ENCODE measurements at regions not wholly inside any gene's neighbourhood (a gene's known extent, or its start where the extent isn't known, plus 50 kb on each side); places are given as distances from the start of the nearest gene placed in this dataset.

DNA sequence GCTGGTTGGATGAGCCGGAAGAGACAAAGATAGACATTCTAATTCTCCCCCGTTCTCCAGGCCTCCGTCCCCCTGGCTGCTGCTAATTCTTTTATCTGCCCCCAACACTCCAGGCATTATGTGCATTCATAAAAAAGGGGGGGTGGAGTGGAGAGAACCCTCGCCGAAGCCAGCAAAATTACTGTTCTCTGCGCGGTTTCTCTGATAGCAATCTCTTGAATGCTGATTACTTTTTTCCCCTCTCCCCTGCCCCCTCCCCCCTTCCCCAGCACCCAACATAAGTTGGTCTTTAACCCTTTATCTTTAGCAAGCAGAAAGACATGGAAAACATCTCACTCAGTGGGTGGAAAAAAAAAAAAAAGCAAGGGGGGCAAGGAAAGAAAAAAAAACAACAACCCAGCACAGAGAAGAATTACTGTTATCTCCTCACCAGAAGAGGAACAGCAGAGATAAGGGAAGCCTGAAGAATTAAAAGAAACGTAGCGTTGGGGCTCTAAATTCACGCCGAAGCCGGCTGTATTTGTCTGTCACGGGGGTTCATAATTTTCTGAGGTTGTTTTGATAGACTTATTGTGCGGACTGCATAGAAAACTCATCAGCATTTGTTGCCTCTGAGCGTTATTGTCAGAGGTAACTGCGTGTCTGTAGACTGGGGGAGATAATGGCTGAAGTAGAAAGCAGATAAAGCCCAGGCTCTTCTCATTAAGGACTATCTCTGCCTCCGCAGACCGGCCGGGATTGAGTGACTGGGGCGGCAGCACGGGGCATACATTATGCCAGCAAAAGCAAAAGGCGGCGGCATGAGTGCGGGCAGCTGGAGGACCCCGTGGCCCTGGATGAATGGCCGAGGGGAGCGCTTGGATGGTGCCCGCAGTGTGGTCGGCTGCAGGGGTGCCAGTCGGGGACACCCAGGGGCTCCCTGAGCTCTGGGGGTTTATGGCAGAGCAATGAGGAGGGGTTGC, 126.9 kb downstream of the MRM1 start:
- DNase-seq (ENCODE audit: low read depth) = no peak

DNA sequence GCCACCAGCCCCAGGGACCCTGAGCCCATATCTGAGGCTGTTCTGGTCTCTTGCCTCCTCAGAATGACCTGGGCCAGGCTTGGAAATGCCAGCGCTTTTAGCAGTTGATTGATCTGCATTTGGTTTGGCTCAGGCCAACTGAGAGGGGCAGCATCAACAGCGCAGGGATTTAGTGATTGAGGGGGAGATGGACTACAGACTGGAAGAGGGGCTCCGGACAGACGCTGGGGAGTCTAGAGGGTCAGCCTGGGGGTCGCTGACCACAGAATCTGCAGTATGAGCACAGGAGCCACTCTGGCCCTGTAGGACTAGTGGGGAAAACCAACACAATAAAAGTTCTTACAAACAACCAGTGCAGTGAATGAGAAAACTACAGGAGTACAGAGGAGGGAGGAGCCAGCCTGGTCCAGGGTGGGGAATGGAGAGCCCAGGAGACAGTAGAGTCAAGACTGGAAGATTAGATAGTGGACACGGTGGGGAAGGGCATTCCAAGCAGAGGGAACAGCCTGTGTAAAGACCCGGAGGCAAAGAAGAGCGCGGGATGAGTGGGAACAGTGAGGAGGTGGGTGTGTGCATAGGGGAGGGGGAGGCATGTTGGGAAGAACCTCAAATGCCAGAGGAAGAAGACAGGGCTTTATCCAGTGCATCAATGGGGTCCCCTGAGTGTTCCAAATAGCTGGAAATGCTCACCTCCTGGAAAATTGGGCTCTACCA, 128.9 kb downstream of the MRM1 start:
- no peak for DNase-seq (ENCODE audit: low read depth)

DNA sequence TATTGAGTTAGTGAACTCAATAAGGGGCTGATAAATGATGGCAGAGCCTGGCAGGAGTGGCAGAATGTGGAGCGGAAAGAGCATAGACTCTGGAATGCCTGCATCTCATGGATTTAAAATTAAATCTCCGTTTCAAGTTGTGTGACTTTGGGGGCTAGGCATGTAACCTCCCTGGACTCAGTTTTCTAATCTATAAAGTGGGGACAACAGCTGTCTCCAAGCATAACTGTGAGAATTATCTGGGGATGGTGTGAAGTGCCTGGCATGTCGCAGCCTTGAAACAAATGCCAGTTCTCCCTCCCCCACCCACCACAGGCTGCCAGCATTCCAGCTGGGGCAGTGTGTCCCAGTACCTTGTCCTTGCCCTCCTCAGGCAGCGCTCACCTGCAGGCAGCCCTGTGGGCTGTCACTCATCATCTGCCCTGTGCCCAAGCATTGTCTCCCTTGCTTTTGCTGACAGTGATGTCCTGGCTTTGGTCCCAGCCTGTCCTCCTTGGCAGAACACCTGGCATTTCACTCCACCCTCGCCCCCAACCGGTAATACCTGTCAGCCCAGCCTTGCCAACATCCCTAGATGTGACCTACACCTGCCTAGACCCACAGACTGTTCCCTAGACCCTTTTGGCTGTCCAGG, 129.6 kb downstream of the MRM1 start:
- DNase-seq (ENCODE audit: low read depth) = no peak

DNA sequence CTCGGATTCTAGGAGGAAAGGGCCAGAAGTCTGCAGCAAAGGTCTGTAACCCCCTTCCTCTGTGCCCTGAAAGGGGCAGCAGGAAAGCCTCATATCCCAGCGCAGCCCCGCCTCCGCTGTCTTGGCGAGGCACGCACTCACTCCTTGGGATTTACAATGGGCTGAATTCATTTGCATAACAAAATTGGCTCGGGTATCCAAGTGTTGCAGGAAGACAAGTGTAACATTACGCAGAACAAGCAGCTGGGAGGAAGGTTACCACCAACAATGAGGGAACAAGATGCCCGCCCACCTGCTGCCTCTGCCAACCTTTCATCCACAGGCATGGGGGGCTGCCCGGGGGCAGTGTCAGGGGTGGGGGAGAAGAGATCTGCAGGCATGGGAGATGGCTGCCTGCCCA, 130.4 kb downstream of the MRM1 start:
- DNase-seq (ENCODE audit: low read depth) = no peak

DNA sequence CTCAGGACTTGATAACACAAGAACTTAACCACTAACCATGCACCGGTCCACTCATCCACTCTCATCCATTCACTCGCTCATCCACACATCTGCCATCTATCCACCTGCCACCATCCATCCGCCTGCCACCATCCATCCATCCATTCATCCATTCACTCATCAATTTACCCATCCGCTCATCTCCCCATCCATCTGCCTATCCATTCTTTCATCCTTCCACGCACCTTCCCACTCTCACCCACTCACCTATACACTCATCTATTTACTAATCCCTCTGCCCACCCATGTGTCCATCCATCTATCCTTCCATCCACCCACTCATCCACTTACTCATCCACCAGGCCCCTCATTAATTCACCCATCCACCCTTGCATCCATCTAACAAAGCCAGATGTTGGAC, 131.0 kb downstream of the MRM1 start:
- DNase-seq (ENCODE audit: low read depth) = no peak

DNA sequence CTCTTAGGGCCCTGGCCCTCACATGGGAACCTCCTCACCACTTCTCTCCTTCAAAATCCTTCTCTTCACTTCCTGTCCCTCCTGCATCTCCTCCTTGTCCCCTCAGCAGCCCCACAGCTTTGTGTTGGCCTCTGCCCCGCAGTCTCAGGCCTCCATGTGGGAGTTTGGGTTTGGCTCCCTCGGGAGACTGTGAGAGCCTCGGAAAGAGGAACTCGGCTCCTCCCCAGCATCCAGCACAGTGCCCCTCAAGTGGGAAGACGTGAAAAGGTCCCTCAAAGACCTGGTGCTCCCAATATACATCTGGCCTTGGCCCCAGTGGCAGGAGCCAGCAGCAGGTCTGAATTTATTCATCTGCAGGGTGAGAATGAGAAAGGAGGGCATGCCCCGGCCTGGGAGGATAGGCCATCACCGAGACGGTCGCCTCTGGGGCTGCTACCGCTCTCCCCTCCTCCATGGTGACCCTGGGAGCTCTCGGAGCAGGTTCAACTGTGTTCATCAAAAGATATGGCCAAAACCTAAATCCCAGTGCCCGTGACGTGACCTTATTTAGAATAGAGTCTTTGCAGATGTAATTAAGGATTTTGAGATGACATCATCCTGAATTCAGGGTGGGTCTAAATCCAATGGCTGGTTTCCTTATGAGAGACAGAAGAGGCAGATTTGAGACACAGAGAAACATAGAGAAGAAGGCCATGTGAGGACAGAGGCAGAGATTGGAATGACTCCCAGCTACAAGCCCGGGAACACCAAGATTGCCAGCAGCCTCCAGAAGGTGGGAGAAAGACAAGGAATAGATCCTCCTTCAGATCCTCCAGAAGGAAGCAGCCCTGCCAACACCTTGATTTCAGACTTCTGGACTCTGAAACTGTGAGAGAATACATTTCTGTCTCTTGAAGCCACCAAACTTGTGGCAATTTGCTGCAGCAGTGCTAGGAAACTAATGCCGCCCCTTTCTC, 135.1 kb downstream of the MRM1 start:
- DNase-seq (ENCODE audit: low read depth) = no peak

DNA sequence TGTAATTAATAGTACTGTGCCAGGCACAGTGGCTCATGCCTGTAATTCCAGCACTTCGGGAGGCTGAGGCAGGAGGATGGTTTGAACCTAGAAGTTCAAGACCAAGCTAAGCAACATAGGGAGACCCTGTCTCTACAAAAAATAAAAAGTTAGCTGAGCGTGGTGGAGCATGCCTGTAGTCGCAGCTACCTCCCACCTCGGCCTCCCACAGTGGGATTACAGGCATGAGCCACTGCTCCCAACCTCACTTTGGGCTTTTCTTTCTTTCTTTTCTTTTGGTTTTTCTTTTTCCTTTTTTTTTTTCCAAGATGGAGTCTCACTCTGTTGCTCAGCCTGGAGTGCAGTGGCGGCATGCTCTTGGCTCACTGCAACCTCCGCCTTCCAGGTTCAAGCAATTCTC, 137.8 kb downstream of the MRM1 start:
- DNase-seq (ENCODE audit: low read depth) = no peak

DNA sequence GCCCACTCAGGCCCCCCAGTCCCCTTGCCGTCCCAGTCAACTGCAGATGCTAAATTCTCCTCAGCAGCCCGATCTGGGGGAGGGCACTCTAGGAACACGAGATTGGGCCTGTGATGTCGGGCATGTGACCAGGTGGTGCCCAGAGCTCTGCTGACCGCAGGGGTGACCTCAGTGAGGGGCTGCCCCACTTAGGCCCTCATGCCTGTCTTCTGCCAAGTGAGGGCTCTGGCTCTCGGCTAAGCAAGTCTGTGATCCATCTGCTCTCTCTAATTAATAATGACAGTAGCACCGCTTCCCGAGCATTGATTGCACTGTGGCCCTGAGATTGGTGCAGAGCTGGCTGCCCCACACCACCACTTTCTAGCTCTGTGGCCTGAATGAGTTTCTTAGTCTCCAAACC, 138.8 kb downstream of the MRM1 start:
- DNase-seq (ENCODE audit: low read depth) = no peak

DNA sequence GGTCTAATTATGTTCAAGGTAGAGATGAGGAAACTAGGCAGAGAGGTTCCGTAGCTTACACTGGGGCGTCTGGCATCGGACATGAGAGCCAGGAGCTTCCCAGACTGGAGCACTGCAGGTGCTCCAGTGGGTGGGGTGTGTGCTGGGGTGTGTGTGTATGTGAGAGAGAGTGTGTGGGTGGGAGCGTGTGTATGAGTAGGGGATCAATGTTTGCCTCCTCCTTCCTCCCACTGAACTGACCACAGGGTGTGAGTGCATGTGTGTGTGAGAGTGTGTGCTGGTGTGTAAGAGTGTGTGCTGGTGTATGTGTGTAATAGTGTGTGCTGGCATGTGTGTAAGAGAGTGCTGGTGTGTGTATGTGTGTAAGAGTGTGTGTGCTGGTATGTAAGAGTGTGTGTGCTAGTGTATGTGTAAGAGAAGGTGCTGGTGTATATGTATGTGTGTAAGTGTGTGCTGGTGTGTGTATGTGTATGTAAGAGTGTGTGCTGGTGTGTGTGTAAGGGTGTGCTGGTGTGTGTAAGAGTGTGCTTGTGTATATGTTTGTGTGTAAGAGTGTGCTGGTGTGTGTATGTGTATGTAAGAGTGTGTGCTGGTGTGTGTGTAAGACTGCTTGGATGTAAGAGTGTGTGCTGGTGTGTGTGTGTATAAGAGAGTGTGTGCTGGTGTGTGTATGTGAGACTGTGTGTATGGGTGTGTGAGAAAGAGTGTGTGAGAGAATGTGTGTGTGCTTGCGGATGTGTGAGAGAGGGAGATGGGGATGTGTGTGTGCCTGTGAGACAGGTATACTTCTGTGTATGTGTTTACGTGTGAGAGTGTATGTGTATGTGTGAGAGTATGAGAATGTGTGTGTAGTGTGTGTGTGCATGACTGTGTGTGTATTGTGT, 139.9 kb downstream of the MRM1 start:
- no peak for DNase-seq (ENCODE audit: low read depth)

DNA sequence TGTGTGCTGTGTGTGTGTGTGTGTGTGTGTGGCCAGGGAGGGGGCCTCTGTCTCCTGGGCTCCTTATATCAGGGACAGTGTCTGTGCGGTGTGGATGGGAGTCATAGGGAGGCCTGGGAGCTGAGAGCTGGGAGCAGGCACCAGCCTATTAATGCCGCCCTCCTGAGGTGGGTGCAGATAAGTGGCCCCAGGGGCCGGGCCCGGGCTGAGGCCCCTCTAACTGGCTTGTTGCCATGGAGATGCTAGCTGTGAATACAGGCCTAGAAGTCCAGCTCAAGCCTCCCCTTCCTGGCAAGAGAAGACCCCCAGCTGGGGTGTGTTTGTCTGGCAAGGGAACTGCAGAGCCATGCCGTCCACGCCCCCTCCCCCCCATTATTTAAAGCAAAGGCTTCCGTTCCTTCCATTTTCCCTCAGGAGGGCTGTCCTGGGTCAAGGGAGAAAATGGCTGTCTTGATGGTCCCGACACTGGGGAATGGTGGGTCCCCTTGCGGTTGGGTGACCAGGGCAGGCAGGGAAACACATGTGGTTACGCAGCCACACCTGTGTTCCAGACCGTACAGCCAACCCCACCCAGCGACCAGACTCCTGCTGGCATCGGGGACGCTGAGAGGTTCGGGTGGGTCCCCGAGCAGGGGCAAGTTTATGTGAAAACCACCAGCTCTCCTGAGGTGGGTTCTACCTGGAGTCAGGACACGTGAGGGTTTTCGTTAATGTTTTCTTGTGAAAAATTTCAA, 141.1 kb downstream of the MRM1 start:
- DNase-seq (ENCODE audit: low read depth) = no peak

DNA sequence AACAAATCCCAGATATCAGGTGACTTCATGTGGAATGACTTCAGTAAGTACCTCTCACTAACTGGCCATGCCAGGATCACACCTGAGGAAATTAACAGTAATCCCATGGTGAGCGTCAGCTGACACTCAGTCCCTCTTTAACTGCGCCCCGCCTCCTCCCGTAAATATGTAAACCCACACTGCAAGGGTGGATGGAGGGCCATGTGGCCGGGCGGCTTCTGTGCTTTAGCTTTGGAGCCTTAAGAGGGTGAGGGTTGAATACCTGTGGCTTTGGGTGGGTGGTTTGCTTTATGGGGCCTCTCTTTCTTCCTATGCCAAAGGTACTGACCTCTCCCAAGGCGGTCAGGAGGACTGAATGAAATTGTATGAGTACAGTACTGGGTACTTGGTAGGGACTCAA, 141.7 kb downstream of the MRM1 start:
- no peak for DNase-seq (ENCODE audit: low read depth)

DNA sequence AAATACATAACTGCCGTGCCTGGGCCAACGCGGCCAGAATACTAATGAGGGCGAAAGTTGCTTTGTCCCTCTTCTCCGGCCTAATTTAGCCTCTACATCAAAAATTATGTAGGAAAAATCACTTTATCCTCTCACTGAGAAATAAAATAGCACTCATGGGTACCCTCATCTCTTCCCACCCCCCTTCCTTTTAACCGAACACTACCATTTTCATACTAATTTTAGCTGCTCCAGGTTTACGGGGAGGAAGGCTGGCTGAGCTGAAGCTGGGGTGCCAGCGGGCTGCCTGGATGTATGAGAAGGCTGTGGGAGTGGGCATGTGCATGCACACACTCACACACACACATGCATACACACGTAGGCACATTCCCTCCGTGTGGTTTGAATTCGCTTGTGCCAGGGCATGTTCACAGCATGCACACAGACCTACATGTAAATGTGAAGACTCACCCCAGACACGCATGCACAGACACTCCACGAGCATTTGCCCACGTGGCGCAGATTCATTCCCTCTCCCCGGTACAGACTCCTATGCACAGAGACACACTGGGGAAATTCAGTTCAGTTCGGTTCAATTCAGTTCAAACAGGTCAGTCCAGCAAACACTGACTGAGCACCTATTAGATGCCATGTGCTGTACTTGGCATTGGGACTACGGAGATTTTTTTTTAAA, 145.1 kb downstream of the MRM1 start:
- DNase-seq (ENCODE audit: low read depth) = no peak

DNA sequence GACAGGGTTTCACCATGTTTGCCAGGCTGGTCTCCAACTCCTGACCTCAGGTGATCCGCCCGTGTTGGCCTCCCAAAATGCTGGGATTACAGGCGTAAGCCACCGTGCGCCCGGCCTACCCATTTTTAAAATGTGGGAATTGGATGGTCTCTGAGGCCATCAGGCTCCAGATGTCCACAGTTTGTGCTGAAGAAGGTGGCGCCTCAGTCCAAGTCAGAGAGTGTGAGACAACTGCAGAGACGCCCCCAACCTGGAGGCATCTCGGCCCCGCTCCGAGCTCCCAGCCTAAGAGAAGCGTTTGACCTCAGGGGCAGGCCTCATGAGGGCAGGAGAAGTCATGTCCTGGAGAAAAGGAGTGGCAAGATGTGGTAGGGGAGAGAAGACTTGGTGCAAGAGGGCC, 146.5 kb downstream of the MRM1 start:
- no peak for DNase-seq (ENCODE audit: low read depth)

DNA sequence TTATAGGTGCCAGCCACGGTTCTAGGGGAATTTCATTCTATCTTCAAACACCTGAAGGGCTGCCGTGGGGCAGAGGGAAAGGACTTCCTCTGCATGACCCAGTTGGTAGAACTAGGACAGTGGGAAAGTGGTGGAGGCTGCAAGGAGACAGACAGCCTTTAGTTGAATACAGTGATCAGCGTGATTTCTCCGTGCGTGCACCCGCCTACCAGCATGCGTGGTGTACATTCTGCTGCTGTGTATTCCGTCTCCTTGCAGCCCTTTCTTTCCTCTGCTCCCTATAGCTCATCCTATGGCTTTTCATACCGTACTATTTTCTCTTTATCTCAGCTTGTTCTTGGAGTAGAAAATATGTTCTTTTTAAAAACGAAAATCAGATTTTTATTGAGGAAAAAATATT, 146.9 kb downstream of the MRM1 start:
- no peak for DNase-seq (ENCODE audit: low read depth)

DNA sequence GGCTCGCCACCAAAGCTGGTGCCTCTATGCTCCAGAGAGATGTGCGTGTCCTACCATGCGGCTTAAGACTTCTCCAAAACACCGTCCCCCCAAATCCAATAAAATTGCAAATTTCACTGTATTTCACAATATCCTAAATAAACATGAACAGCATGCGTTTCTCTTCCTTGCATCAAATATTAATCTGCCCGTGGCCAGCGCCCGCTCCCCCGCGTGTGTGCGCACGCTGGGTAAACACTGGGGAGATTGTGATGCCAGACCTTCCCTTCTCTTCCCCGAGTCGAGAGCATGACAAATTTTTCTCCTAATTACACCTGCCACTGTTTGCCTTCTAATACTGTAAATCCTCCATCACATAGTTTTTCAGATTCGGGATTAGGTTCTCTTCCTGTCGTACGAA, 148.1 kb downstream of the MRM1 start:
- no peak for DNase-seq (ENCODE audit: low read depth)

DNA sequence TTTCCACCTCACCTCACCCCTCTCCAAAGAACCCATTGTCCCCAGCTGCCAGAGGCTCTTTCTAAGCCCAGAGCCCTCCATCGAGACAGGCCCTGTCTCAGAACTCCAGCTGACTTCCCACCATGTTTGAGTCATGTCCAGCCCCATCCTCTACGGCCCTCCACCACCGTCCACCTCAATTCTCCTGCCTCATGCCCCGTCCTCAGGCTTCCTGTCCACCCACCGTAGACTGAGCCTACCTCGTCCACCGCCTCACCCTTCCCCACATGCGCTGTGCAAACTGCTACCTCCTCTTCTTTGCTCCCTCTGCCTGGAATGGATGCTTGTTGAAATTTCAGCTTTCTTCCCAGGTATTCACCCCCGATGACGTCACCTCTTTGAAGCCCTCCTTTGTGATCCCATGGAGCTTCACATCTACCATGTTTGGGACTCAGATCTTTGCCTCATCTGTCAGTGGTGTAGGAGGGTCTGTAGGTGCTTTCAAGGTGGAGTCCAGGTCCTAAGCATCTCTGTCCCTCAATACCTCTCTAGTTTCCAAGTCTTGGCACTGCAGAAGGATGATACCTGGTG, 149.0 kb downstream of the MRM1 start:
- no peak for DNase-seq (ENCODE audit: low read depth)

DNA sequence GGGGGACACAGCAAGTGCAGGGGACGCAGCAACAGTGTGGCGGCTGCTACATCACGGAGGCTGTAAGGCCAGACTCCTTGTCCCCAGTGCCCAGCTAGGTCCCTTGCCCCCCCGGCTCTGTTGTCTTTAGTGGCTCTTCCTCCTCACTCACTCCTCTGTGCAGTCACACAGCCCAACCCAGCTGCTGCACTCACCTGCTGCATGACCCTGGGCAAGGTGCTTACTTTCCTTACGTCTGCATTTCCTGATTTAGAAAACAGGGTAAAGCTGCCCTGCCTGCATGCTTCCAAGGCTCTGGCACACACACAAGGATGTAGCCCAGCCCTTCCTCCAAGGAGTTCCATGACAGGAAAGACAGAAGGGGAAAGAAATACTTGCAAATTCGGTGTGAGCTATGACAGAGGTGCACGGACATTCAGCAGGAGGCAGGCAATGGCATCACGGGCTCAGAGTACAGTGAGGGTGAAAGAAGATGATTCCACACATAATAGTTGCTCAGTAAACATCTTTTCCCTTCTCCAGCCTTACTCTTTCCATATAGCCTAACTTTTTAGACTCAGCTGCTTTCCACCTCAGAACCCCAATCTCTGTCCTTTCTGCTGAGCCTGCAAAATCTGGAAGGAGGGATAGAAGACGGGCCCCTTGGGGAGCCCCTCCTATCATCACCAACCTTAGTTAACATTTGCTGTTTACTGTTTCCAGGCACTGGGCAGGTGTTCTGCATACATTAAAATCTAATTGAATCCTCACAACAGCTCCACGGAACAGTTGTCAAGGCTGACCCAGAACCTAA, 150.9 kb downstream of the MRM1 start:
- DNase-seq (ENCODE audit: low read depth) = no peak

DNA sequence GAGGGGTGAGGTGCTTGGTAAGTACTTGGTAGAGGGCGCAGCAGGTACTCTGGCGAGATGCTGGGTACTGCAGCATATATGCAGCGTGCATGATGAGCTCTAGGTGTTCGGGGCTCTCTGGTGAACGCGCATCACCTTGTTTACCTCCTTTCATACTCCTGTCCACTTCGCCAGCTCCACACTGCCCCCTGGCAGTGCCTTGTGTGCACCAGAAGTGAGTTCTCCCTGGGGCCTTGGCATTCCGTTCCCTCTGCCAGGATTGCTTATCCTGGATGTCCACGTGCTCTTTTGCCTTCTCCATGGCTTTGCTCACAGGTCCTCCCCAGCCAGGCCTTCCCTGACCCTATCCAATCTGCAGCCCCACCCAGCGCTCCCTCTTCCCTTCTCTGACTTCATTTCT, 154.2 kb downstream of the MRM1 start:
- peak; percentile 9 for DNase-seq (ENCODE audit: low read depth)

Data from activated gamma-delta T cell treated with anti-CD3 and anti-CD28 coated beads, Interleukin-2, amount 50 U/mL, for 16 hours (primary cell).